Brain microvascular endothelial cell (primary cell): ENCODE measurements at regions not wholly inside any gene's neighbourhood (a gene's known extent, or its start where the extent isn't known, plus 50 kb on each side); places are given as distances from the start of the nearest gene placed in this dataset.
A peak's percentile ranks its signal among the peaks of the same experiment; 100 is the strongest.

Source experiments
- DNase-seq: peaks from one replicate; pipeline ENCODE4 v3.0.0-alpha.2; 2020
- H3K27ac ChIP-seq: fragments of 250-450 bp; sonication (Bioruptor Pico); 2 replicates; pipeline ENCODE4 v1.5.1; 2020; ENCODE audit warnings: mild to moderate bottlenecking, moderate library complexity
- H3K27me3 ChIP-seq: fragments of 250-450 bp; sonication (Bioruptor Pico); replicated peaks from 2 replicates; pipeline ENCODE4 v1.5.1; 2020; ENCODE audit warnings: mild to moderate bottlenecking
- H3K36me3 ChIP-seq: fragments of 250-450 bp; sonication (Bioruptor Pico); replicated peaks from 2 replicates; pipeline ENCODE4 v1.5.1; 2020; ENCODE audit warnings: mild to moderate bottlenecking
- H3K4me3 ChIP-seq: 2 replicates; pipeline ENCODE4 v1.5.1; 2011; ENCODE audit warnings: low read depth, mild to moderate bottlenecking, control low read depth, low read length, moderate library complexity
- CTCF ChIP-seq: IDR thresholded peaks from 2 replicates; pipeline ENCODE4 v1.5.1; 2011; ENCODE audit warnings: low read depth, mild to moderate bottlenecking, moderate library complexity, low read length, control low read depth, inconsistent platforms; ENCODE audit errors: missing control alignments
- in situ Hi-C: cut with HindIII; loops from 2 replicates; pipeline ENCODE4 v1.10.0; 2017; ENCODE audit warnings: low sequenced_read_pairs, low pct_ligation_motif_present

- peak; percentile 49 for TF ChIP-seq CTCF
- DNase-seq, result no peak
- no peaks in the 10 kb centered on the region for H3K36me3 ChIP-seq
- H3K27ac ChIP-seq, result no peak overlapping the region
- H3K4me3 ChIP-seq, result no peak overlapping the region
- H3K27me3 ChIP-seq, result no peaks in the 10 kb centered on the region
- in situ Hi-C loops, result no loop called here
Measured at GRCh38 chr16:9297437-9298113, 206.1 kb downstream of the HAPSTR1 start.

DNA sequence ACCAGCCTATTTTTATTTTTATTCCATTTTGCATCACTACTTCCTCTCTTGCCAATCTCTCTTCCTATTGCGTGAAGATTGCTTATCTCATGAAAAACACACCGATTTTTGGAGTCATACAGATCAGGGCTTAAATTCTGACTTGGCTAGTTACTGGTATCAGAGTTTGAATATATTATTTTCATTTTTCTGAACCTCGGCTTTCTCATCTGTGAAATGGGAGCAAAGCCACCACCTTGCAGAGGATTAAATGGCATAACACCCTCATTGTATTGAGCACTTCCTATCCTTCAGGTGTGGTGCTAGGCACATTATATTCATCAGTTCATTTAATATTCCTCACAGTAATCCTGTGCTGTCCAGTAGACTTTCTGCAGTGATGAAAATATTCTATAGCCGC is 208.8 kb downstream of the HAPSTR1 start:
- no peak overlapping the region for H3K4me3 ChIP-seq
- H3K27me3 ChIP-seq, result no peaks in the 10 kb centered on the region
- DNase-seq, result no peak
- no peak for TF ChIP-seq CTCF
- H3K36me3 ChIP-seq, result no peaks in the 10 kb centered on the region
- in situ Hi-C loops, result no loop called here
- H3K27ac ChIP-seq, result no peak overlapping the region

DNA sequence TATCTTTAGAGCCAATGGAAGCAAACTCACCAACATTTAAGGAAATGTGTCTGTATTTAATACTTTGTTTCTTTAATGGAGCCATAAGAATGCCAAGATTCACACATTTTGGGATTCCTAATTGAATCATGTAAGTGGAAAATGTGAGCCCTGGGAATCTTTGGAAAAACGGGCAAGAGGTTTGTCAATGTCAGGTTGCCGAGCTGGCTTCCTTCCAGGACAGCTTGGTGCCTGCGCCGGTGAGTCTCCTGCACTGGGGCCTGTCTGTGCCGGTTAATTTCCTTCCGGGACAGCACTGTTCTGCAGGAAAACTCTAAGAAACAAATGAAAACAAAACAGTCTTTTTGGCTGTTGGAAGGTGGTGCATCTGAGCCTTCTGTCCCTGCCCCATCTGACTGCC is 210.6 kb downstream of the HAPSTR1 start:
- Histone ChIP-seq H3K27me3 (no peaks in the 10 kb centered on the region), H3K4me3 (no peak overlapping the region), H3K27ac (no peak overlapping the region), H3K36me3 (no peaks in the 10 kb centered on the region)
- in situ Hi-C loops, result no loop called here
- no peak for DNase-seq
- no peak for TF ChIP-seq CTCF

- TF ChIP-seq CTCF, result no peak
- Histone ChIP-seq H3K36me3 (no peaks in the 10 kb centered on the region), H3K4me3 (no peak overlapping the region), H3K27me3 (no peaks in the 10 kb centered on the region), H3K27ac (no peak overlapping the region)
- no peak for DNase-seq
- in situ Hi-C loops, result no loop called here
Measured at GRCh38 chr16:9306753-9307152, 215.3 kb downstream of the HAPSTR1 start.

DNA sequence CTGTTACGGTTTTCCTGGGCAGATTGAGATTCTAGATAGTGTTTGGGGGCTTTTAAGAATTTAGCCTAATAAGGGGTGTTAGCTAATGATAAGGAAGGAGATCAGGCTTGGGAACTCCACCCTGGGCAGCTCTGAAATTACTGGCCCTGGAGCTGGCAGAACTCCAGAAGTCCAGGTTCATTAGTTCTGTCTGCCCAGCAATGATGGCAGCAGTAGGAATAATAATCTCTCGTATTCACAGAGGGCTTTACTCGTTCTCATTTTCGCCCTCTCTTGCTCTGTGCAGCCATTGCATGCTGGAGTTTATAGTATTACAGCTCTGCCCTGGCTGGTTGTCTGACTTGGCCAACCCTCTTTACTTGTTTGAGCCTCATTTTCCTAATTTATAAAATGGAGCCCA is 216.0 kb downstream of the HAPSTR1 start:
- H3K4me3 ChIP-seq, result no peak overlapping the region
- in situ Hi-C loops, result no loop called here
- H3K27ac ChIP-seq, result no peak overlapping the region
- no peak for DNase-seq
- H3K27me3 ChIP-seq, result no peaks in the 10 kb centered on the region
- TF ChIP-seq CTCF, result no peak
- no peaks in the 10 kb centered on the region for H3K36me3 ChIP-seq

GRCh38 chr16:9308356-9308801 is 216.9 kb downstream of the HAPSTR1 start:
- H3K27ac ChIP-seq, result no peak overlapping the region
- no peak overlapping the region for H3K4me3 ChIP-seq
- no peak for DNase-seq
- in situ Hi-C loops, result no loop called here
- no peak for TF ChIP-seq CTCF
- no peaks in the 10 kb centered on the region for H3K36me3 ChIP-seq
- no peaks in the 10 kb centered on the region for H3K27me3 ChIP-seq
